ENCODE measurements at regions not wholly inside any gene's neighbourhood (a gene's known extent, or its start where the extent isn't known, plus 50 kb on each side); places are given as distances from the start of the nearest gene placed in this dataset.

DNA sequence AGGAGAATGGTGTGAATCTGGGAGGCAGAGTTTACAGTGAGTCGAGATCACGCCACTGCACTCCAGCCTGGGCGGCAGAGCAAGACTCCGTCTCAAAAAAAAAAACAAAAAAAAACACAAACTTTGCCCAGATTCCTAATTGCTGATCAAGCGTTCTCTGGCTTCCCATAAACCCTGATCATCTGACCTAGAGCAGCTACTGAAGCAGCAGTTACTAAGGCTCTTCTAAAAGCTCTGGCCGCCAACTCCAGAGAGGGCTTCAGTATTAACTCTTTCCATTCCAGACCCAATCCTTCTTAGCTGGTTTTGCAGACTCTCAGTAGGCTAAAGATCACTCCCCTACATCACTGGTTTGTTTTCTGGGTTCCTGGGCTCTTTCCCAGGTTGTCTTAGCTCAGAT, 201.6 kb downstream of the IGSF11 start:
- no peak for FAIRE-seq
- no peak overlapping the region for H3K4me2 ChIP-seq (ENCODE audit: low read length)

DNA sequence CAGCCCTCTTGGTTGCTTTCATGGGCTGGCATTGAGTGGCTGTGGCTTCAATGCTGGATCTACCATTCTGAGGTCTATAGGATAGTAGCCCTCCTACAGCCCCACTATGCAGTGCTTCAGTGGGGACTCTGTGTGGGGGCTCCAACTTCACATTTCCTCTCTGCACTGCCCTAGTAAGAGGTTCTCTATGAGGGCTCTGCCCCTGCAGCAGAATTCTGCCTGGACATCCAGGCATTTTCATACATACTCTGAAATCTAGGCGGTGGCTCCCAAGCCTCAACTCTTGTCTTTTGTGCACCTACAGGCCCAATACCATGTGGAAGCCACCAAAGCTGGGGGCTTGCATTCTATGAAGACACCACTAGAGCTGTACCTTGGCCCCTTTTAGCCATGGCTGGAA, 195.8 kb downstream of the IGSF11 start:
- H3K27ac Mint-ChIP-seq (ENCODE audit: unreplicated experiment) = no peak overlapping the region
- H3K4me1 Mint-ChIP-seq (ENCODE audit: low read depth, unreplicated experiment) = no peaks in the 10 kb centered on the region
- H3K36me3 ChIP-seq (ENCODE audit: insufficient read depth, low read length) = no peaks in the 10 kb centered on the region
- peaks cover 9% of the 10 kb centered on the region for H3K9me3 ChIP-seq (ENCODE audit: insufficient read depth, low read depth, low read length)
- H3K27me3 ChIP-seq (ENCODE audit: insufficient read depth, low read length) = no peaks in the 10 kb centered on the region
- H3K9ac ChIP-seq (ENCODE audit: low read length) = no peak overlapping the region
- DNase-seq (ENCODE audit: low read depth) = no peak
- H3K9me3 Mint-ChIP-seq (ENCODE audit: unreplicated experiment) = peaks cover 13% of the 10 kb centered on the region
- H3K79me2 ChIP-seq (ENCODE audit: insufficient read depth, low read length) = no peaks in the 10 kb centered on the region
- no peak overlapping the region for H2AFZ ChIP-seq (ENCODE audit: low read depth, low read length)
- no peak overlapping the region for H3K4me3 Mint-ChIP-seq (ENCODE audit: unreplicated experiment)
- H3K4me3 ChIP-seq (ENCODE audit: insufficient read depth, low read depth, low read length) = no peak overlapping the region
- TF ChIP-seq EZH2 (IDR thresholded peaks at IDR 0.05; ENCODE audit: insufficient read depth, low read length) = no peak
- TF ChIP-seq, protein P1, sequence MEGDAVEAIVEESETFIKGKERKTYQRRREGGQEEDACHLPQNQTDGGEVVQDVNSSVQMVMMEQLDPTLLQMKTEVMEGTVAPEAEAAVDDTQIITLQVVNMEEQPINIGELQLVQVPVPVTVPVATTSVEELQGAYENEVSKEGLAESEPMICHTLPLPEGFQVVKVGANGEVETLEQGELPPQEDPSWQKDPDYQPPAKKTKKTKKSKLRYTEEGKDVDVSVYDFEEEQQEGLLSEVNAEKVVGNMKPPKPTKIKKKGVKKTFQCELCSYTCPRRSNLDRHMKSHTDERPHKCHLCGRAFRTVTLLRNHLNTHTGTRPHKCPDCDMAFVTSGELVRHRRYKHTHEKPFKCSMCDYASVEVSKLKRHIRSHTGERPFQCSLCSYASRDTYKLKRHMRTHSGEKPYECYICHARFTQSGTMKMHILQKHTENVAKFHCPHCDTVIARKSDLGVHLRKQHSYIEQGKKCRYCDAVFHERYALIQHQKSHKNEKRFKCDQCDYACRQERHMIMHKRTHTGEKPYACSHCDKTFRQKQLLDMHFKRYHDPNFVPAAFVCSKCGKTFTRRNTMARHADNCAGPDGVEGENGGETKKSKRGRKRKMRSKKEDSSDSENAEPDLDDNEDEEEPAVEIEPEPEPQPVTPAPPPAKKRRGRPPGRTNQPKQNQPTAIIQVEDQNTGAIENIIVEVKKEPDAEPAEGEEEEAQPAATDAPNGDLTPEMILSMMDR (IDR thresholded peaks at IDR 0.05; ENCODE audit: insufficient read depth, low read depth, low read length) = no peak
- no peak overlapping the region for H3K27ac ChIP-seq (ENCODE audit: low read depth, low read length)
- FAIRE-seq = no peak
- no peaks in the 10 kb centered on the region for H3K4me1 ChIP-seq (ENCODE audit: insufficient read depth, low read length)
- no peak overlapping the region for H3K4me2 ChIP-seq (ENCODE audit: low read length)
- no peaks in the 10 kb centered on the region for H4K20me1 ChIP-seq (ENCODE audit: insufficient read depth, low read length)
- no peaks in the 10 kb centered on the region for H3K36me3 Mint-ChIP-seq (ENCODE audit: low read depth, unreplicated experiment)
- H3K27me3 Mint-ChIP-seq (ENCODE audit: low read depth, unreplicated experiment) = no peaks in the 10 kb centered on the region

More for the DNA sequence above, 201.6 kb downstream of the IGSF11 start:
- no peaks in the 10 kb centered on the region for H3K79me2 ChIP-seq (ENCODE audit: insufficient read depth, low read length)
- no peak overlapping the region for H2AFZ ChIP-seq (ENCODE audit: low read depth, low read length)
- TF ChIP-seq EZH2 (IDR thresholded peaks at IDR 0.05; ENCODE audit: insufficient read depth, low read length) = no peak
- TF ChIP-seq, protein P1 (IDR thresholded peaks at IDR 0.05; ENCODE audit: insufficient read depth, low read depth, low read length) = no peak
- Mint-ChIP-seq H3K36me3 (ENCODE audit: low read depth, unreplicated experiment) (no peaks in the 10 kb centered on the region), H3K4me1 (ENCODE audit: low read depth, unreplicated experiment) (no peaks in the 10 kb centered on the region), H3K27me3 (ENCODE audit: low read depth, unreplicated experiment) (peaks cover 6% of the 10 kb centered on the region), H3K9me3 (ENCODE audit: unreplicated experiment) (no peaks in the 10 kb centered on the region), H3K4me3 (ENCODE audit: unreplicated experiment) (no peak overlapping the region), H3K27ac (ENCODE audit: unreplicated experiment) (no peak overlapping the region)
- no peak overlapping the region for H3K27ac ChIP-seq (ENCODE audit: low read depth, low read length)
- no peaks in the 10 kb centered on the region for H4K20me1 ChIP-seq (ENCODE audit: insufficient read depth, low read length)
- H3K9me3 ChIP-seq (ENCODE audit: insufficient read depth, low read depth, low read length) = no peaks in the 10 kb centered on the region
- no peak for DNase-seq (ENCODE audit: low read depth)
- H3K9ac ChIP-seq (ENCODE audit: low read length) = no peak overlapping the region
- no peak overlapping the region for H3K4me3 ChIP-seq (ENCODE audit: insufficient read depth, low read depth, low read length)
- H3K27me3 ChIP-seq (ENCODE audit: insufficient read depth, low read length) = no peaks in the 10 kb centered on the region
- H3K36me3 ChIP-seq (ENCODE audit: insufficient read depth, low read length) = no peaks in the 10 kb centered on the region
- H3K4me1 ChIP-seq (ENCODE audit: insufficient read depth, low read length) = no peaks in the 10 kb centered on the region

DNA sequence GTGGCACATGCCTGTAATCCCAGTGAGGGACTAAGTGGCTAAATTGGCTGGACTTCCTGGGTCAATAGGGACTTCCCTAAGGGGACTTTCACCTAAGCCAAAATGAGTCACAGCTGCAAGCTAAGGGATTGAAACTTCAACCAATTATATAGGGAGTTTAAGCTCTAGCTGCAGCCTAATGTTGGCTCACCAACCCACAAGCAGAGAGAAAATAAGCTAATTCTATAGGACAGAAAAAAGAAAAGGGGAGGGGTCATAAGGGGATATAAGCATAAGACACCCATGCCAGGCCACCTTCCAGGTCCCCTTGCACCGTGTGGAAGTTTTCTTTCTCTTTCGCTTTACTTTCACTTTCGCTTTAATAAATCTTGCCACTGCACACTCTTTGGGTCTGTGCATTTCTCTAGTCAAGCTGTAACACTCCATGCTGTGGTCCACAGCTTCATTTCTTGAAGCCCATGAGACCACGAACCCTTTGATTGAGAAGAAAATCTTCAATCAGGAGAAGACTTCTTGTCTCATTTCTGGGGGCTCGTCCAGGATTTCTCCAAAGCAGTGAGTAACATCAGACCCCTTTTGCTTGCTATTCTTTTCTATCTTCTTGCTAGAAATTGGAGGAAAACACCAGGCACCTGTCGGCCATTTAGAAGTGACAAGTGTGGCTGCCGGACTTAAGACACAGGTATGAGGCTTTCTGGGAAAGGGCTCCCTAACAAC, 192.3 kb downstream of the IGSF11 start:
- Histone ChIP-seq H3K4me2 (ENCODE audit: low read length) (no peak overlapping the region), H3K9me3 (ENCODE audit: insufficient read depth, low read depth, low read length) (peaks cover 9% of the 10 kb centered on the region), H3K4me3 (ENCODE audit: insufficient read depth, low read depth, low read length) (no peak overlapping the region), H3K9ac (ENCODE audit: low read length) (no peak overlapping the region), H2AFZ (ENCODE audit: low read depth, low read length) (no peak overlapping the region), H3K79me2 (ENCODE audit: insufficient read depth, low read length) (no peaks in the 10 kb centered on the region), H3K27me3 (ENCODE audit: insufficient read depth, low read length) (no peaks in the 10 kb centered on the region), H3K36me3 (ENCODE audit: insufficient read depth, low read length) (no peaks in the 10 kb centered on the region), H3K27ac (ENCODE audit: low read depth, low read length) (no peak overlapping the region), H4K20me1 (ENCODE audit: insufficient read depth, low read length) (no peaks in the 10 kb centered on the region), H3K4me1 (ENCODE audit: insufficient read depth, low read length) (no peaks in the 10 kb centered on the region)
- no peak overlapping the region for H3K27ac Mint-ChIP-seq (ENCODE audit: unreplicated experiment)
- FAIRE-seq (no peak), DNase-seq (ENCODE audit: low read depth) (no peak)
- peaks cover 19% of the 10 kb centered on the region for H3K9me3 Mint-ChIP-seq (ENCODE audit: unreplicated experiment)
- no peaks in the 10 kb centered on the region for H3K4me1 Mint-ChIP-seq (ENCODE audit: low read depth, unreplicated experiment)
- no peak overlapping the region for H3K4me3 Mint-ChIP-seq (ENCODE audit: unreplicated experiment)
- no peak for TF ChIP-seq EZH2 (IDR thresholded peaks at IDR 0.05; ENCODE audit: insufficient read depth, low read length)
- TF ChIP-seq, protein P1 (IDR thresholded peaks at IDR 0.05; ENCODE audit: insufficient read depth, low read depth, low read length) = no peak
- H3K27me3 Mint-ChIP-seq (ENCODE audit: low read depth, unreplicated experiment) = no peaks in the 10 kb centered on the region
- H3K36me3 Mint-ChIP-seq (ENCODE audit: low read depth, unreplicated experiment) = no peaks in the 10 kb centered on the region

All from astrocyte (in vitro differentiated cells and primary cell).